OCI-LY1 (cell line): ENCODE measurements at regions not wholly inside any gene's neighbourhood (a gene's known extent, or its start where the extent isn't known, plus 50 kb on each side); places are given as distances from the start of the nearest gene placed in this dataset.

Experiments used
- H2AFZ ChIP-seq: fragments of 200-600 bp; sonication (generic), shearing (Covaris generic); 2 replicates; pipeline ENCODE4 v1.6.0; 2014; ENCODE audit warnings: antibody characterized with exemption, mild to moderate bottlenecking, low read length
- H3F3A ChIP-seq: fragments of 200-600 bp; sonication (generic), shearing (Covaris generic); 2 replicates; pipeline ENCODE4 v1.6.0; 2014; ENCODE audit warnings: mild to moderate bottlenecking, antibody characterized with exemption, low read length, moderate library complexity; ENCODE audit not compliant: insufficient read depth
- H3K27ac ChIP-seq: fragments of 200-600 bp; sonication (generic); 2 replicates; pipeline ENCODE4 v1.5.1; 2014; ENCODE audit warnings: low read length, mixed run types, mild to moderate bottlenecking, low read depth; ENCODE audit not compliant: poor library complexity, severe bottlenecking
- H3K27me3 ChIP-seq: fragments of 200-600 bp; sonication (generic); 2 replicates; pipeline ENCODE4 v1.6.0; 2014; ENCODE audit warnings: antibody characterized with exemption, mild to moderate bottlenecking, low read length, moderate library complexity; ENCODE audit not compliant: insufficient read depth
- H3K36me3 ChIP-seq: fragments of 200-600 bp; sonication (generic); 2 replicates; pipeline ENCODE4 v1.6.1; 2014; ENCODE audit warnings: mild to moderate bottlenecking, antibody characterized with exemption, low read length, moderate library complexity, mixed read lengths; ENCODE audit not compliant: insufficient read depth
- H3K4me1 ChIP-seq: fragments of 200-600 bp; sonication (generic); 2 replicates; pipeline ENCODE4 v1.5.1; 2014; ENCODE audit warnings: mild to moderate bottlenecking, low read length, moderate library complexity; ENCODE audit not compliant: insufficient read depth, severe bottlenecking
- H3K4me2 ChIP-seq: fragments of 200-600 bp; sonication (generic), shearing (Covaris generic); 2 replicates; pipeline ENCODE4 v1.6.1; 2014; ENCODE audit warnings: low read length
- H3K4me3 ChIP-seq: fragments of 200-600 bp; sonication (generic); 2 replicates; pipeline ENCODE4 v1.5.1; 2014; ENCODE audit warnings: low read length, low read depth, mild to moderate bottlenecking, mixed read lengths; ENCODE audit not compliant: poor library complexity, severe bottlenecking
- H3K79me2 ChIP-seq: fragments of 200-600 bp; shearing (Covaris generic); 2 replicates; pipeline ENCODE4 v1.6.1; 2016; ENCODE audit warnings: mixed run types, low read length, mixed read lengths; ENCODE audit not compliant: insufficient read depth
- H3K9ac ChIP-seq: fragments of 200-600 bp; sonication (generic), shearing (Covaris generic); 2 replicates; pipeline ENCODE4 v1.6.1; 2014; ENCODE audit warnings: mild to moderate bottlenecking, low read length, mixed read lengths
- H3K9me2 ChIP-seq: fragments of 200-600 bp; sonication (generic), shearing (Covaris generic); 2 replicates; pipeline ENCODE4 v1.6.1; 2014; ENCODE audit warnings: low read depth, mild to moderate bottlenecking, low read length, mixed read lengths
- H3K9me3 ChIP-seq: fragments of 200-600 bp; shearing (Covaris generic); 2 replicates; pipeline ENCODE4 v1.6.1; 2014; ENCODE audit warnings: low read length, mixed read lengths
- H4K20me1 ChIP-seq: fragments of 200-600 bp; sonication (generic), shearing (Covaris generic); 2 replicates; pipeline ENCODE4 v1.6.0; 2016; ENCODE audit warnings: mild to moderate bottlenecking, low read length; ENCODE audit not compliant: insufficient read depth
- CTCF ChIP-seq: fragments of 200-600 bp; sonication (generic), shearing (Covaris generic); IDR thresholded peaks from 2 replicates; pipeline ENCODE4 v1.5.1; 2017; ENCODE audit warnings: mild to moderate bottlenecking, antibody characterized with exemption, low read length, moderate library complexity, mixed read lengths
- EZH2 ChIP-seq: fragments of 200-600 bp; sonication (generic), shearing (Covaris generic); IDR thresholded peaks from 2 replicates; pipeline ENCODE4 v1.8.0; 2017; ENCODE audit warnings: borderline replicate concordance, mixed run types, mild to moderate bottlenecking, antibody characterized with exemption, low read length, moderate library complexity, mixed read lengths

- TF ChIP-seq EZH2 (no peak), CTCF (no peak)
- Histone ChIP-seq H3K36me3 (no peaks in the 10 kb centered on the region), H2AFZ (no peak overlapping the region), H4K20me1 (no peaks in the 10 kb centered on the region), H3K4me2 (no peak overlapping the region), H3K9me2 (no peaks in the 10 kb centered on the region), H3K27me3 (no peaks in the 10 kb centered on the region), H3K79me2 (no peaks in the 10 kb centered on the region), H3K4me3 (no peak overlapping the region), H3K9ac (no peak overlapping the region), H3K27ac (no peak overlapping the region), H3F3A (no peaks in the 10 kb centered on the region), H3K4me1 (no peaks in the 10 kb centered on the region), H3K9me3 (no peaks in the 10 kb centered on the region)
These were observed 160.1 kb upstream of the TMC3 start for GRCh38 chr15:81534124-81534523.

DNA sequence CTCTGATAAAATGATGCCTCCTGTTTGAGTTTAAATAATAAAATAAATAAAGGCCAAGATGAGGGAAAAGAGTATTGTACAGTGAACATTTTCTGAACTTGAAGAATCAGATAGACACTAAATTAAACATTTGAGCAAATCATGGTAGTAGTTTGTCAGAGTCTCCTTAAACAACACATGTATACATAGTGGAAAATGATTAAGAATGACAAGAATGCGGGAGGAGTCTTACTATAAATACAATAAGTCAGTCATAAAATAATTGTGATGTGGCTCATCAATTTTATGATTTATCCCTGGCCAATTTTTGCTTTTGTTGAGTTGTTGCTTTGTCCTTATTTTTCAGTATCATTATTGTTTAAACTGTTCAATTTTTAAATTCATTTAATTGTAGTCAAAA lies 158.0 kb upstream of the TMC3 start:
- TF ChIP-seq EZH2: no peak
- no peak for TF ChIP-seq CTCF
- no peak overlapping the region for H3K4me2 ChIP-seq
- no peaks in the 10 kb centered on the region for H3K27me3 ChIP-seq
- no peak overlapping the region for H3K4me3 ChIP-seq
- no peaks in the 10 kb centered on the region for H4K20me1 ChIP-seq
- no peak overlapping the region for H3K9ac ChIP-seq
- H3K4me1 ChIP-seq: no peaks in the 10 kb centered on the region
- H3K36me3 ChIP-seq: no peaks in the 10 kb centered on the region
- H3K79me2 ChIP-seq: no peaks in the 10 kb centered on the region
- no peak overlapping the region for H2AFZ ChIP-seq
- H3K9me2 ChIP-seq: no peaks in the 10 kb centered on the region
- H3K27ac ChIP-seq: no peak overlapping the region
- H3F3A ChIP-seq: no peaks in the 10 kb centered on the region
- H3K9me3 ChIP-seq: no peaks in the 10 kb centered on the region

DNA sequence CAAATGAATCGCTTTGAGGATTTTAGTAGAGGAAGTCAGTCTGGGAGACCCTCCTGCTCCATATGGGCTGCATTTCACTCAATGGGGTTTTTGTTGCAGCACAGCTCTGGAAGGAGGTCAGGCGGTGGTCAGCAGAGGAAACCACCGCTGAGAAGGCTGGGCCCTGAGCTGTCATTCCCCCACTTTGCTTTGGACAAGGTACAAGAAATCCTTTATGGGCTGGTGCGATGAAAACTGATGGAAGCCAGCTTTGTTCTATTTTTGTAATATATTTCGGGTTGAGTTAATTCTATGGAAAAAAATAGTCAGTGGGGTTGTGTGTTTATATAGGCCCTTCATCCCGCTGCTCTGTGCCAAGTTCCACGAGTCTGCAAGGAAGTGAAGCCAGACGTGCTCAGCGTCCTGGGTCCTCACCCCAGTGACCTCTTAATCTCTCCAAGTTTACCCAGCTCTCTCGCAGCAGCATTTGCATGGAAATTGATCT lies 157.1 kb upstream of the TMC3 start:
- Histone ChIP-seq H4K20me1 (no peaks in the 10 kb centered on the region), H3K27ac (no peak overlapping the region), H3K36me3 (no peaks in the 10 kb centered on the region), H3K79me2 (no peaks in the 10 kb centered on the region), H3K9ac (no peak overlapping the region), H3K4me1 (no peaks in the 10 kb centered on the region), H3K4me3 (no peak overlapping the region), H3K27me3 (no peaks in the 10 kb centered on the region), H3K4me2 (no peak overlapping the region), H3K9me2 (no peaks in the 10 kb centered on the region), H3F3A (no peaks in the 10 kb centered on the region), H3K9me3 (no peaks in the 10 kb centered on the region), H2AFZ (no peak overlapping the region)
- TF ChIP-seq EZH2: no peak
- TF ChIP-seq CTCF: no peak
